ENCODE measurements at regions not wholly inside any gene's neighbourhood (a gene's known extent, or its start where the extent isn't known, plus 50 kb on each side); places are given as distances from the start of the nearest gene placed in this dataset.

GRCh38 chr6:156336733-156337132, 440.4 kb upstream of the ARID1B start:
- DNase-seq = no peak
- no peak for TF ChIP-seq GATA1 (IDR thresholded peaks at IDR 0.05; ENCODE audit: low read depth, low read length)
- no peak for TF ChIP-seq POLR2A (IDR thresholded peaks at IDR 0.05; ENCODE audit: low read length)

- DNase-seq = no peak
- TF ChIP-seq POLR2A (IDR thresholded peaks at IDR 0.05; ENCODE audit: low read length) (no peak), GATA1 (IDR thresholded peaks at IDR 0.05; ENCODE audit: low read depth, low read length) (no peak)
These were observed 441.1 kb upstream of the ARID1B start for GRCh38 chr6:156336089-156336488.

- TF ChIP-seq GATA1 (IDR thresholded peaks at IDR 0.05; ENCODE audit: low read depth, low read length) = no peak
- TF ChIP-seq POLR2A (IDR thresholded peaks at IDR 0.05; ENCODE audit: low read length) = no peak
- DNase-seq = no peak
These were observed 442.2 kb upstream of the ARID1B start for GRCh38 chr6:156334966-156335365.

GRCh38 chr6:156319707-156320106, 457.5 kb upstream of the ARID1B start:
- no peak for DNase-seq
- TF ChIP-seq POLR2A (IDR thresholded peaks at IDR 0.05; ENCODE audit: low read length) (no peak), GATA1 (IDR thresholded peaks at IDR 0.05; ENCODE audit: low read depth, low read length) (no peak)

- TF ChIP-seq GATA1 (IDR thresholded peaks at IDR 0.05; ENCODE audit: low read depth, low read length) (no peak), POLR2A (IDR thresholded peaks at IDR 0.05; ENCODE audit: low read length) (no peak)
These were observed 460.5 kb upstream of the ARID1B start for GRCh38 chr6:156316583-156317125.

GRCh38 chr6:156315146-156315545, 462.0 kb upstream of the ARID1B start:
- no peak for TF ChIP-seq GATA1 (IDR thresholded peaks at IDR 0.05; ENCODE audit: low read depth, low read length)
- TF ChIP-seq POLR2A (IDR thresholded peaks at IDR 0.05; ENCODE audit: low read length) = no peak
- DNase-seq = no peak

More at GRCh38 chr6:156316583-156317125, 460.5 kb upstream of the ARID1B start:
- no peak for DNase-seq

- DNase-seq = no peak
- TF ChIP-seq GATA1 (IDR thresholded peaks at IDR 0.05; ENCODE audit: low read depth, low read length) (no peak), POLR2A (IDR thresholded peaks at IDR 0.05; ENCODE audit: low read length) (no peak)
These were observed 464.1 kb upstream of the ARID1B start for GRCh38 chr6:156313037-156313436.

- DNase-seq = no peak
- TF ChIP-seq GATA1 (IDR thresholded peaks at IDR 0.05; ENCODE audit: low read depth, low read length) (no peak), POLR2A (IDR thresholded peaks at IDR 0.05; ENCODE audit: low read length) (no peak)
These were observed 465.9 kb upstream of the ARID1B start for GRCh38 chr6:156311291-156311690.

GRCh38 chr6:156310701-156311100, 466.5 kb upstream of the ARID1B start:
- TF ChIP-seq POLR2A (IDR thresholded peaks at IDR 0.05; ENCODE audit: low read length) (no peak), GATA1 (IDR thresholded peaks at IDR 0.05; ENCODE audit: low read depth, low read length) (no peak)
- no peak for DNase-seq

- DNase-seq = no peak
- TF ChIP-seq GATA1 (IDR thresholded peaks at IDR 0.05; ENCODE audit: low read depth, low read length) = no peak
- no peak for TF ChIP-seq POLR2A (IDR thresholded peaks at IDR 0.05; ENCODE audit: low read length)
These were observed 468.2 kb upstream of the ARID1B start for GRCh38 chr6:156309017-156309416.

GRCh38 chr6:156308604-156309003, 468.6 kb upstream of the ARID1B start:
- TF ChIP-seq POLR2A (IDR thresholded peaks at IDR 0.05; ENCODE audit: low read length) = no peak
- TF ChIP-seq GATA1 (IDR thresholded peaks at IDR 0.05; ENCODE audit: low read depth, low read length) = no peak
- DNase-seq = no peak

- DNase-seq = no peak
- TF ChIP-seq POLR2A (IDR thresholded peaks at IDR 0.05; ENCODE audit: low read length) (no peak), GATA1 (IDR thresholded peaks at IDR 0.05; ENCODE audit: low read depth, low read length) (no peak)
These were observed 470.6 kb upstream of the ARID1B start for GRCh38 chr6:156306531-156306930.

- DNase-seq = no peak
- TF ChIP-seq GATA1 (IDR thresholded peaks at IDR 0.05; ENCODE audit: low read depth, low read length) (no peak), POLR2A (IDR thresholded peaks at IDR 0.05; ENCODE audit: low read length) (no peak)
These were observed 494.1 kb upstream of the ARID1B start for GRCh38 chr6:156283091-156283490.

- DNase-seq = no peak
- TF ChIP-seq GATA1 (IDR thresholded peaks at IDR 0.05; ENCODE audit: low read depth, low read length) (no peak), POLR2A (IDR thresholded peaks at IDR 0.05; ENCODE audit: low read length) (no peak)
These were observed 495.1 kb upstream of the ARID1B start for GRCh38 chr6:156282087-156282486.

- TF ChIP-seq POLR2A (IDR thresholded peaks at IDR 0.05; ENCODE audit: low read length) (no peak), GATA1 (IDR thresholded peaks at IDR 0.05; ENCODE audit: low read depth, low read length) (no peak)
These were observed 495.9 kb upstream of the ARID1B start for GRCh38 chr6:156281266-156281665.

GRCh38 chr6:156280065-156280464, 497.1 kb upstream of the ARID1B start:
- DNase-seq = no peak
- no peak for TF ChIP-seq POLR2A (IDR thresholded peaks at IDR 0.05; ENCODE audit: low read length)
- no peak for TF ChIP-seq GATA1 (IDR thresholded peaks at IDR 0.05; ENCODE audit: low read depth, low read length)

More at GRCh38 chr6:156281266-156281665, 495.9 kb upstream of the ARID1B start:
- DNase-seq = no peak
